K562 (cell line): ENCODE measurements at regions not wholly inside any gene's neighbourhood (a gene's known extent, or its start where the extent isn't known, plus 50 kb on each side); places are given as distances from the start of the nearest gene placed in this dataset.

ENCODE experiments used
- CREB5 ChIP-seq: fragments of 250-450 bp; sonication (Bioruptor Pico); IDR thresholded peaks from 2 replicates; pipeline ENCODE4 v1.5.0; 2020; ENCODE audit warnings: mild to moderate bottlenecking
- CTCF ChIP-seq, 3 experiments: IDR thresholded peaks in 2 of 3; conservative IDR thresholded peaks in 1 of 3; 2 replicates each; pipeline ENCODE4 v1.5.1; 2011 to 2012; ENCODE audit warnings: low read length in 3 of 3, mild to moderate bottlenecking in 3 of 3, control low read depth in 2 of 3, improper control_type of control experiment in 1 of 3, inconsistent platforms in 1 of 3, low read depth in 1 of 3, mixed read lengths in 1 of 3, moderate library complexity in 1 of 3; ENCODE audit not compliant: insufficient read depth in 2 of 3
- FOXJ3 ChIP-seq: sonication (generic); formaldehyde crosslinking; IDR thresholded peaks from 2 replicates; pipeline ENCODE4 v1.4.0; 2020; ENCODE audit warnings: mild to moderate bottlenecking, missing genetic modification reagents
- IRF1 ChIP-seq: sonication (generic); formaldehyde crosslinking; IDR thresholded peaks from 2 replicates; pipeline ENCODE4 v1.8.0; 2022; ENCODE audit warnings: missing genetic modification reagents, mild to moderate bottlenecking, borderline replicate concordance
- POLR2A ChIP-seq: fragments of 450-650 bp; conservative IDR thresholded peaks from 2 replicates; pipeline ENCODE4 v1.6.1; 2016
- SPI1 ChIP-seq: IDR thresholded peaks from 2 replicates; pipeline ENCODE4 v1.6.1; 2011; ENCODE audit warnings: low read depth, low read length, control low read depth, borderline replicate concordance
- TCFL5 ChIP-seq: fragments of 250-450 bp; sonication (Bioruptor Pico); conservative IDR thresholded peaks from 2 replicates; pipeline ENCODE4 v1.6.1; 2021; ENCODE audit warnings: mild to moderate bottlenecking, moderate library complexity, matching md5 sums
- ZNF23 ChIP-seq: fragments of 250-450 bp; sonication (Bioruptor Pico); IDR thresholded peaks from 2 replicates; pipeline ENCODE4 v1.4.0; 2020; ENCODE audit warnings: mild to moderate bottlenecking

GRCh38 chr2:223109341-223109740 lies 57.4 kb downstream of the KCNE4 start:
- TF ChIP-seq CREB5 (no peak), POLR2A (no peak), ZNF23 (no peak), CTCF (IDR thresholded peaks at IDR 0.05 in 2 of 3, conservative IDR thresholded peaks at IDR 0.05 in 1 of 3; ENCODE audit: insufficient read depth in 2 of 3, low read depth in 1 of 3, low read length in 3 of 3) (no peak), IRF1 (CRISPR knock-in tag) (no peak), TCFL5 (no peak), FOXJ3 (no peak), SPI1 (no peak)
